ENCODE measurements at regions not wholly inside any gene's neighbourhood (a gene's known extent, or its start where the extent isn't known, plus 50 kb on each side); places are given as distances from the start of the nearest gene placed in this dataset.
"Not testable (repeated sequence)": the region's sequence is repeated elsewhere in the genome, so short reads cannot be mapped to it uniquely, and the experiment has no call there.

- not testable (repeated sequence) for TF ChIP-seq CTCF (conservative IDR thresholded peaks at IDR 0.05); ZFX (IDR thresholded peaks at IDR 0.05)
Measured at GRCh38 chr22:11306933-11307518, 4221.0 kb upstream of the OR11H1 start.
